HepG2 (cell line): ENCODE measurements at regions not wholly inside any gene's neighbourhood (a gene's known extent, or its start where the extent isn't known, plus 50 kb on each side); places are given as distances from the start of the nearest gene placed in this dataset.

ENCODE experiments used
- ATAC-seq: fragments of 200-7000 bp; cut with Tn5 transposase; 3 replicates; pipeline ENCODE4 v1.9.1; 2020; ENCODE audit warnings: mild to moderate bottlenecking, moderate library complexity
- BruUV-seq: library from RNA; stranded (reverse); fragments of 400-500 nt; replicated peaks from 2 replicates; lab custom pipeline; 2021; lab: Mats Ljungman, UMichigan
- CTCF ChIA-PET: fragments of 300-600 bp; formaldehyde crosslinking; extraction: SDS; loops from one replicate; lab custom pipeline; 2021; ENCODE audit warnings: low total read pairs, inconsistent platforms, low intra/inter-chr PET ratio; lab: Yijun Ruan, JAX
- POLR2A ChIA-PET: fragments of 350-600 bp; sonication (Branson Sonifier 250); formaldehyde crosslinking; loops from one replicate; lab custom pipeline; 2020; ENCODE audit warnings: antibody characterized with exemption, inconsistent platforms; lab: Yijun Ruan, JAX
- DNase-seq: peaks from one replicate; pipeline ENCODE4 v3.0.0-alpha.2; 2015; ENCODE audit warnings: low spot score
- FAIRE-seq: peaks from 3 replicates; lab custom pipeline; 2011; peaks lifted over from hg19 to GRCh38; lab: Jason Lieb, UNC
- H2AFZ ChIP-seq: one replicate; pipeline ENCODE4 v1.6.1; 2011; ENCODE audit warnings: low read length, inconsistent platforms
- H3K27ac ChIP-seq: fragments of 300-600 bp; 3 replicates; pipeline ENCODE4 v1.8.0; 2011; ENCODE audit warnings: mixed run types, mild to moderate bottlenecking, mixed read lengths, low read length, inconsistent platforms; ENCODE audit not compliant: insufficient read depth; ENCODE audit errors: extremely low read length
- H3K27me3 ChIP-seq, 2 experiments: fragments of 200-600 bp in 1 of 2; 2 replicates in 1 of 2; 3 replicates in 1 of 2; pipeline versions ENCODE4 v1.6.0 to v1.8.0; 2011; ENCODE audit warnings: low read length in 2 of 2, mild to moderate bottlenecking in 2 of 2, moderate library complexity in 2 of 2, inconsistent platforms in 1 of 2; ENCODE audit not compliant: insufficient read depth in 2 of 2, control insufficient read depth in 1 of 2
- H3K36me3 ChIP-seq, 2 experiments: fragments of 200-600 bp in 1 of 2; replicated peaks in 1 of 2; 2 replicates in 1 of 2; 3 replicates in 1 of 2; pipeline versions ENCODE4 v1.5.1 to v1.8.0; 2011; ENCODE audit warnings: low read length in 2 of 2, inconsistent platforms in 1 of 2; ENCODE audit not compliant: insufficient read depth in 2 of 2, control insufficient read depth in 1 of 2
- H3K4me1 ChIP-seq: 2 replicates; pipeline ENCODE4 v1.5.1; 2012; ENCODE audit warnings: low read length, inconsistent platforms; ENCODE audit not compliant: insufficient read depth
- H3K4me2 ChIP-seq: 2 replicates; pipeline ENCODE4 v1.6.0; 2011; ENCODE audit warnings: low read depth, low read length, inconsistent platforms
- H3K4me3 ChIP-seq, 3 experiments: fragments of 200-600 bp in 1 of 3; sonication (generic), shearing (Covaris generic) in 1 of 3; replicated peaks in 1 of 3; 2 replicates each; pipeline ENCODE4 v1.5.1; 2011 to 2016; ENCODE audit warnings: low read length in 3 of 3, inconsistent platforms in 2 of 3, low read depth in 2 of 3, mild to moderate bottlenecking in 2 of 3, control low read depth in 1 of 3, mixed read lengths in 1 of 3; ENCODE audit not compliant: insufficient read depth in 1 of 3
- H3K79me2 ChIP-seq: one replicate; pipeline ENCODE4 v1.6.1; 2011; ENCODE audit warnings: low read length, inconsistent platforms; ENCODE audit not compliant: insufficient read depth
- H3K9ac ChIP-seq: 2 replicates; pipeline ENCODE4 v1.6.0; 2011; ENCODE audit warnings: mild to moderate bottlenecking, low read depth, low read length, inconsistent platforms; ENCODE audit not compliant: insufficient read depth
- H3K9me3 ChIP-seq: 2 replicates; pipeline ENCODE4 v1.5.1; 2012; ENCODE audit warnings: mild to moderate bottlenecking, low read length
- H4K20me1 ChIP-seq: 2 replicates; pipeline ENCODE4 v1.6.0; 2011; ENCODE audit warnings: inconsistent platforms, mild to moderate bottlenecking, low read length, moderate library complexity; ENCODE audit not compliant: insufficient read depth
- ETV5 ChIP-seq: IDR thresholded peaks from 2 replicates; pipeline ENCODE4 v1.6.1; 2018; ENCODE audit warnings: missing biosample characterization, missing genetic modification reagents, inconsistent platforms, borderline replicate concordance
- HMG20B ChIP-seq: conservative IDR thresholded peaks from 2 replicates; pipeline ENCODE4 v1.6.1; 2016; ENCODE audit warnings: missing genetic modification reagents, missing compliant biosample characterization
- MATR3 ChIP-seq: sonication (generic); formaldehyde crosslinking; IDR thresholded peaks from 2 replicates; pipeline ENCODE4 v1.4.0; 2020; ENCODE audit warnings: missing genetic modification reagents
- NR2F1 ChIP-seq, 2 experiments: fragments of 450-650 bp in 1 of 2; formaldehyde crosslinking in 1 of 2; IDR thresholded peaks; 2 replicates each; pipeline versions ENCODE4 v1.5.0 to v1.6.1; 2016 to 2020; ENCODE audit warnings: mild to moderate bottlenecking in 1 of 2, missing compliant biosample characterization in 1 of 2, missing genetic modification reagents in 1 of 2, moderate library complexity in 1 of 2
- RFX5 ChIP-seq: IDR thresholded peaks from 2 replicates; pipeline ENCODE4 v1.6.1; 2011; ENCODE audit warnings: low read depth, low read length, improper control_type of control experiment
- SALL2 ChIP-seq: sonication (generic); formaldehyde crosslinking; IDR thresholded peaks from 2 replicates; pipeline ENCODE4 v1.8.1; 2023; ENCODE audit warnings: mild to moderate bottlenecking, missing genetic modification reagents, inconsistent platforms
- ZFP1 ChIP-seq: IDR thresholded peaks from 2 replicates; pipeline ENCODE4 v1.6.1; 2016
- ZKSCAN5 ChIP-seq: sonication (generic); formaldehyde crosslinking; IDR thresholded peaks from 2 replicates; pipeline ENCODE4 v1.5.1; 2020; ENCODE audit warnings: mild to moderate bottlenecking, missing genetic modification reagents
- ZNF18 ChIP-seq: sonication (generic); formaldehyde crosslinking; IDR thresholded peaks from 2 replicates; pipeline ENCODE4 v1.8.0; 2022; ENCODE audit warnings: mild to moderate bottlenecking, missing genetic modification reagents; ENCODE audit not compliant: insufficient replicate concordance
- ZNF280D ChIP-seq: sonication (generic); formaldehyde crosslinking; IDR thresholded peaks from 2 replicates; pipeline ENCODE4 v1.5.1; 2020; ENCODE audit warnings: mild to moderate bottlenecking, missing genetic modification reagents
- ZNF282 ChIP-seq: fragments of 450-650 bp; IDR thresholded peaks from 2 replicates; pipeline ENCODE4 v1.6.1; 2018; ENCODE audit not compliant: partially characterized antibody
- ZNF432 ChIP-seq: sonication (generic); formaldehyde crosslinking; IDR thresholded peaks from 2 replicates; pipeline ENCODE4 v1.5.0; 2020; ENCODE audit warnings: missing genetic modification reagents, mild to moderate bottlenecking, borderline replicate concordance
- ZNF558 ChIP-seq: sonication (generic); formaldehyde crosslinking; IDR thresholded peaks from 2 replicates; pipeline ENCODE4 v1.9.0; 2022; ENCODE audit warnings: mild to moderate bottlenecking, missing genetic modification reagents, borderline replicate concordance
- ZNF639 ChIP-seq: conservative IDR thresholded peaks from 2 replicates; pipeline ENCODE4 v1.6.1; 2018; ENCODE audit warnings: missing genetic modification reagents
- ZNF792 ChIP-seq: IDR thresholded peaks from 2 replicates; pipeline ENCODE4 v1.6.1; 2016
- WGBS: methylation state at CpG from one replicate; pipeline ENCODE4 v1.1.6; 2017; ENCODE audit warnings: low lambda C conversion rate; 5-methylcytosine and 5-hydroxymethylcytosine counted together
- in situ Hi-C: cut with HindIII; loops from 2 replicates; pipeline ENCODE4 v1.10.0; 2017; ENCODE audit warnings: low pct_unique_long_range_greater_than_20kb; ENCODE audit not compliant: extremely low pct_ligation_motif_present
- intact Hi-C: fragments of 100-400 bp; cut with micrococcal nuclease; formaldehyde crosslinking; loops from one replicate; pipeline ENCODE4 v1.10.0; 2022; ENCODE audit not compliant: unreplicated experiment

GRCh38 chr1:213914392-213914791, 73.4 kb upstream of the PROX1 start:
- Histone ChIP-seq H3K4me3 (no peak overlapping the region), H3K36me3 (no peaks in the 10 kb centered on the region), H3K4me1 (no peaks in the 10 kb centered on the region), H4K20me1 (no peaks in the 10 kb centered on the region), H3K27me3 (no peaks in the 10 kb centered on the region), H2AFZ (no peak overlapping the region), H3K27ac (no peak overlapping the region), H3K9ac (no peak overlapping the region), H3K79me2 (no peaks in the 10 kb centered on the region), H3K9me3 (no peaks in the 10 kb centered on the region), H3K4me2 (no peak overlapping the region)
- no peak for FAIRE-seq
- ChIA-PET CTCF (no interaction called here), POLR2A (no interaction called here)
- in situ Hi-C loops, result no loop called here
- WGBS, result 90% methylated on average over 6 of the region's 6 CpGs
- intact Hi-C loops, result no loop called here
- BruUV-seq, result no TSS peak
- ATAC-seq, result no peak
- TF ChIP-seq ZNF282 (no peak), ZFP1 (no peak), ZNF792 (CRISPR knock-in tag) (no peak), NR2F1 (CRISPR knock-in tag; IDR thresholded peaks at IDR 0.05) (no peak), SALL2 (CRISPR knock-in tag) (no peak), ZNF280D (CRISPR knock-in tag) (no peak)
- DNase-seq, result no peak

GRCh38 chr1:213921311-213921710, 66.5 kb upstream of the PROX1 start:
- Histone ChIP-seq H4K20me1 (no peaks in the 10 kb centered on the region), H3K27ac (no peak overlapping the region), H3K36me3 (no peaks in the 10 kb centered on the region), H3K4me3 (no peak overlapping the region), H3K4me1 (no peaks in the 10 kb centered on the region), H3K9ac (no peak overlapping the region), H2AFZ (no peak overlapping the region), H3K27me3 (no peaks in the 10 kb centered on the region), H3K4me2 (no peak overlapping the region), H3K9me3 (no peaks in the 10 kb centered on the region), H3K79me2 (no peaks in the 10 kb centered on the region)
- FAIRE-seq, result no peak
- CTCF ChIA-PET, result no interaction called here
- intact Hi-C loops (no loop called here), in situ Hi-C loops (no loop called here)
- ATAC-seq, result no peak
- POLR2A ChIA-PET, result no interaction called here
- BruUV-seq, result no TSS peak
- DNase-seq, result no peak
- 66% methylated on average over 2 of the region's 2 CpGs for WGBS
- TF ChIP-seq ZNF558 (no peak), ZNF18 (CRISPR knock-in tag) (no peak), ETV5 (CRISPR knock-in tag) (no peak), ZNF639 (no peak), HMG20B (CRISPR knock-in tag) (no peak), ZKSCAN5 (CRISPR knock-in tag) (no peak), RFX5 (no peak), ZNF432 (CRISPR knock-in tag) (no peak), MATR3 (CRISPR knock-in tag) (no peak)
